MM.1S (cell line): ENCODE measurements at regions not wholly inside any gene's neighbourhood (a gene's known extent, or its start where the extent isn't known, plus 50 kb on each side); places are given as distances from the start of the nearest gene placed in this dataset.

ENCODE experiments used
- CTCF ChIP-seq: fragments of 300-600 bp; sonication (generic); IDR thresholded peaks from 2 replicates; pipeline ENCODE4 v1.5.1; 2016; ENCODE audit warnings: antibody characterized with exemption, low read length, mixed read lengths
- EZH2 ChIP-seq: fragments of 300-600 bp; sonication (generic); optimal IDR thresholded peaks from 2 replicates; pipeline ENCODE3; 2017; ENCODE audit warnings: low read depth, mild to moderate bottlenecking, antibody characterized with exemption, low read length, mixed read lengths
- EZH2phosphoT487 ChIP-seq: fragments of 300-600 bp; sonication (generic); IDR thresholded peaks from 2 replicates; pipeline ENCODE4 v1.6.1; 2018; ENCODE audit warnings: antibody characterized with exemption, low read length

- TF ChIP-seq EZH2 (no peak), CTCF (no peak), EZH2phosphoT487 (no peak)
These were observed 883.8 kb downstream of the NSUN3 start for GRCh38 chr3:94946683-94947082.
